ENCODE measurements at regions not wholly inside any gene's neighbourhood (a gene's known extent, or its start where the extent isn't known, plus 50 kb on each side); places are given as distances from the start of the nearest gene placed in this dataset.

DNA sequence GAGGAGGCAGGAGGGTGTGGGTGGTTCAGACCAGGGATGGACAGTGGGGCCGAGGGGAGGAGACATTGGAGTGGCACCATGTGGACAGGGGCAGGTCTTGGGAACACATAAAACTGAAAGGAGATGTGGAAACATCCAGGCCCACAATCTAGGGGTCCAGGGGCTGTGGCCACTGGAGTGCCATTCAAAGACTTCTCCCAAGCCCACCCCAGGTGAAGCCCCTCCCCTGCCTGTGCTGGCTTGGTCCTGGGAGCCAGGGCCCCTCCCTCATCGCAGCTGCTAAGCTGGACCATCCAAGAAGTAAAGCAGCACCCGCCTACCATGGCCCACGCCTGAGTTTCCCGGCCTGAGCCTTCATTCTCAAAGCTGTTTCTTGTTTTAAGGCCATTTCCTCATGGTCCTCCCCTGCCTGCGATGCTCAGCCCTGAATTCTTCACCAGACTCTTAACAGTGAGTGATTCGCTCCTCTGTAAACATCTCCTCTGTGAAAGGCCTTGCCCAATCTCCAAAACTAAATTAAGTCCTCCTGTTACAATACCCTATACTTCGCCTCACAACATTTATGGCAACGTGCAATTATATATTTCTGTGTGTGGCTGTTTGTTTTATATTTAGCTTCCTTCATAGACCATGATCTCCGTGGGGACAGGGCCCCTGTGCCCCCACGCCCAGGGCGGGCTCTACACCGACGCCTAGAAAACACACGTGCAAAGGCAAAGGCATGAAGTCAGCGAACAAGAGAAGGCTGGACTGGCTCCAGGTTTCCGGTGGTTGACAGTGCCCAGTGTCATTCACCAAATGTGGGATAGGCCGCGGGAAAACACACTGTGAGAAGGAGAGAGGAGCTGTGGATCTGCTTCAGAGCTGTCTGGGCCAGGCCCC lies 267.8 kb downstream of the ERMARD start:
- H3K4me2 ChIP-seq, result no peak overlapping the region
- Mint-ChIP-seq H3K9me3 (no peaks in the 10 kb centered on the region), H3K27ac (no peak overlapping the region), H3K36me3 (ENCODE audit: low read depth) (no peaks in the 10 kb centered on the region), H3K4me3 (no peak overlapping the region), H3K27me3 (ENCODE audit: insufficient read depth, low read depth, poor library complexity) (peaks cover 4% of the 10 kb centered on the region), H3K4me1 (no peaks in the 10 kb centered on the region; the same call in 2 of the 3 replicates)
- H3F3A ChIP-seq (replicated peaks; ENCODE audit: low read depth), result no peaks in the 10 kb centered on the region
- ATAC-seq (no peak), DNase-seq (ENCODE audit: low spot score) (no peak)
- no peaks in the 10 kb centered on the region for H3K79me2 ChIP-seq (replicated peaks; ENCODE audit: insufficient read depth)
- H3K4me1 ChIP-seq (ENCODE audit: insufficient read depth), result no peaks in the 10 kb centered on the region
- no peaks in the 10 kb centered on the region for H4K20me1 ChIP-seq (replicated peaks; ENCODE audit: insufficient read depth)
- no peaks in the 10 kb centered on the region for H3K36me3 ChIP-seq (ENCODE audit: insufficient read depth)
- 0 out of 2 replicates have a peak, but pooled peaks cover 3% of the 10 kb centered on the region for H3K27me3 ChIP-seq (ENCODE audit: insufficient read depth)
- no peak overlapping the region for H3K4me3 ChIP-seq
- TF ChIP-seq, protein P1, sequence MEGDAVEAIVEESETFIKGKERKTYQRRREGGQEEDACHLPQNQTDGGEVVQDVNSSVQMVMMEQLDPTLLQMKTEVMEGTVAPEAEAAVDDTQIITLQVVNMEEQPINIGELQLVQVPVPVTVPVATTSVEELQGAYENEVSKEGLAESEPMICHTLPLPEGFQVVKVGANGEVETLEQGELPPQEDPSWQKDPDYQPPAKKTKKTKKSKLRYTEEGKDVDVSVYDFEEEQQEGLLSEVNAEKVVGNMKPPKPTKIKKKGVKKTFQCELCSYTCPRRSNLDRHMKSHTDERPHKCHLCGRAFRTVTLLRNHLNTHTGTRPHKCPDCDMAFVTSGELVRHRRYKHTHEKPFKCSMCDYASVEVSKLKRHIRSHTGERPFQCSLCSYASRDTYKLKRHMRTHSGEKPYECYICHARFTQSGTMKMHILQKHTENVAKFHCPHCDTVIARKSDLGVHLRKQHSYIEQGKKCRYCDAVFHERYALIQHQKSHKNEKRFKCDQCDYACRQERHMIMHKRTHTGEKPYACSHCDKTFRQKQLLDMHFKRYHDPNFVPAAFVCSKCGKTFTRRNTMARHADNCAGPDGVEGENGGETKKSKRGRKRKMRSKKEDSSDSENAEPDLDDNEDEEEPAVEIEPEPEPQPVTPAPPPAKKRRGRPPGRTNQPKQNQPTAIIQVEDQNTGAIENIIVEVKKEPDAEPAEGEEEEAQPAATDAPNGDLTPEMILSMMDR (conservative IDR thresholded peaks at IDR 0.05; ENCODE audit: low read depth in 2 of 2), result no peak
- no peak for TF ChIP-seq POLR2AphosphoS5 (IDR thresholded peaks at IDR 0.05; ENCODE audit: low read depth)
- TF ChIP-seq, protein P2, sequence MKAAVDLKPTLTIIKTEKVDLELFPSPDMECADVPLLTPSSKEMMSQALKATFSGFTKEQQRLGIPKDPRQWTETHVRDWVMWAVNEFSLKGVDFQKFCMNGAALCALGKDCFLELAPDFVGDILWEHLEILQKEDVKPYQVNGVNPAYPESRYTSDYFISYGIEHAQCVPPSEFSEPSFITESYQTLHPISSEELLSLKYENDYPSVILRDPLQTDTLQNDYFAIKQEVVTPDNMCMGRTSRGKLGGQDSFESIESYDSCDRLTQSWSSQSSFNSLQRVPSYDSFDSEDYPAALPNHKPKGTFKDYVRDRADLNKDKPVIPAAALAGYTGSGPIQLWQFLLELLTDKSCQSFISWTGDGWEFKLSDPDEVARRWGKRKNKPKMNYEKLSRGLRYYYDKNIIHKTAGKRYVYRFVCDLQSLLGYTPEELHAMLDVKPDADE (IDR thresholded peaks at IDR 0.05), result no peak
- TF ChIP-seq EZH2phosphoT487 (IDR thresholded peaks at IDR 0.05; ENCODE audit: unreplicated experiment), result no peak
- TF ChIP-seq EZH2 (IDR thresholded peaks at IDR 0.05; ENCODE audit: low read depth, unreplicated experiment), result no peak
- TF ChIP-seq CREB1 (CRISPR knock-in tag; IDR thresholded peaks at IDR 0.05; ENCODE audit: low read depth), result no peak
- TF ChIP-seq, protein P3, sequence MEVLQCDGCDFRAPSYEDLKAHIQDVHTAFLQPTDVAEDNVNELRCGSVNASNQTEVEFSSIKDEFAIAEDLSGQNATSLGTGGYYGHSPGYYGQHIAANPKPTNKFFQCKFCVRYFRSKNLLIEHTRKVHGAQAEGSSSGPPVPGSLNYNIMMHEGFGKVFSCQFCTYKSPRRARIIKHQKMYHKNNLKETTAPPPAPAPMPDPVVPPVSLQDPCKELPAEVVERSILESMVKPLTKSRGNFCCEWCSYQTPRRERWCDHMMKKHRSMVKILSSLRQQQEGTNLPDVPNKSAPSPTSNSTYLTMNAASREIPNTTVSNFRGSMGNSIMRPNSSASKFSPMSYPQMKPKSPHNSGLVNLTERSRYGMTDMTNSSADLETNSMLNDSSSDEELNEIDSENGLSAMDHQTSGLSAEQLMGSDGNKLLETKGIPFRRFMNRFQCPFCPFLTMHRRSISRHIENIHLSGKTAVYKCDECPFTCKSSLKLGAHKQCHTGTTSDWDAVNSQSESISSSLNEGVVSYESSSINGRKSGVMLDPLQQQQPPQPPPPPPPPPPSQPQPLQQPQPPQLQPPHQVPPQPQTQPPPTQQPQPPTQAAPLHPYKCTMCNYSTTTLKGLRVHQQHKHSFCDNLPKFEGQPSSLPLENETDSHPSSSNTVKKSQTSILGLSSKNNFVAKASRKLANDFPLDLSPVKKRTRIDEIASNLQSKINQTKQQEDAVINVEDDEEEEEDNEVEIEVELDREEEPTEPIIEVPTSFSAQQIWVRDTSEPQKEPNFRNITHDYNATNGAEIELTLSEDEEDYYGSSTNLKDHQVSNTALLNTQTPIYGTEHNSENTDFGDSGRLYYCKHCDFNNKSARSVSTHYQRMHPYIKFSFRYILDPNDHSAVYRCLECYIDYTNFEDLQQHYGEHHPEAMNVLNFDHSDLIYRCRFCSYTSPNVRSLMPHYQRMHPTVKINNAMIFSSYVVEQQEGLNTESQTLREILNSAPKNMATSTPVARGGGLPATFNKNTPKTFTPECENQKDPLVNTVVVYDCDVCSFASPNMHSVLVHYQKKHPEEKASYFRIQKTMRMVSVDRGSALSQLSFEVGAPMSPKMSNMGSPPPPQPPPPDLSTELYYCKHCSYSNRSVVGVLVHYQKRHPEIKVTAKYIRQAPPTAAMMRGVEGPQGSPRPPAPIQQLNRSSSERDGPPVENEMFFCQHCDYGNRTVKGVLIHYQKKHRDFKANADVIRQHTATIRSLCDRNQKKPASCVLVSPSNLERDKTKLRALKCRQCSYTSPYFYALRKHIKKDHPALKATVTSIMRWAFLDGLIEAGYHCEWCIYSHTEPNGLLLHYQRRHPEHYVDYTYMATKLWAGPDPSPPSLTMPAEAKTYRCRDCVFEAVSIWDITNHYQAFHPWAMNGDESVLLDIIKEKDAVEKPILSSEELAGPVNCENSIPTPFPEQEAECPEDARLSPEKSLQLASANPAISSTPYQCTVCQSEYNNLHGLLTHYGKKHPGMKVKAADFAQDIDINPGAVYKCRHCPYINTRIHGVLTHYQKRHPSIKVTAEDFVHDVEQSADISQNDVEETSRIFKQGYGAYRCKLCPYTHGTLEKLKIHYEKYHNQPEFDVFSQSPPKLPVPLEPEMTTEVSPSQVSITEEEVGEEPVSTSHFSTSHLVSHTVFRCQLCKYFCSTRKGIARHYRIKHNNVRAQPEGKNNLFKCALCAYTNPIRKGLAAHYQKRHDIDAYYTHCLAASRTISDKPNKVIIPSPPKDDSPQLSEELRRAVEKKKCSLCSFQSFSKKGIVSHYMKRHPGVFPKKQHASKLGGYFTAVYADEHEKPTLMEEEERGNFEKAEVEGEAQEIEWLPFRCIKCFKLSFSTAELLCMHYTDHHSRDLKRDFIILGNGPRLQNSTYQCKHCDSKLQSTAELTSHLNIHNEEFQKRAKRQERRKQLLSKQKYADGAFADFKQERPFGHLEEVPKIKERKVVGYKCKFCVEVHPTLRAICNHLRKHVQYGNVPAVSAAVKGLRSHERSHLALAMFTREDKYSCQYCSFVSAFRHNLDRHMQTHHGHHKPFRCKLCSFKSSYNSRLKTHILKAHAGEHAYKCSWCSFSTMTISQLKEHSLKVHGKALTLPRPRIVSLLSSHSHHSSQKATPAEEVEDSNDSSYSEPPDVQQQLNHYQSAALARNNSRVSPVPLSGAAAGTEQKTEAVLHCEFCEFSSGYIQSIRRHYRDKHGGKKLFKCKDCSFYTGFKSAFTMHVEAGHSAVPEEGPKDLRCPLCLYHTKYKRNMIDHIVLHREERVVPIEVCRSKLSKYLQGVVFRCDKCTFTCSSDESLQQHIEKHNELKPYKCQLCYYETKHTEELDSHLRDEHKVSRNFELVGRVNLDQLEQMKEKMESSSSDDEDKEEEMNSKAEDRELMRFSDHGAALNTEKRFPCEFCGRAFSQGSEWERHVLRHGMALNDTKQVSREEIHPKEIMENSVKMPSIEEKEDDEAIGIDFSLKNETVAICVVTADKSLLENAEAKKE (CRISPR knock-in tag; IDR thresholded peaks at IDR 0.05), result no peak
- no peak for TF ChIP-seq JUNB (IDR thresholded peaks at IDR 0.05; ENCODE audit: unreplicated experiment)
- no peak for TF ChIP-seq ZNF114 (CRISPR knock-in tag; IDR thresholded peaks at IDR 0.05)
- TF ChIP-seq ZNF331 (CRISPR knock-in tag; IDR thresholded peaks at IDR 0.05; ENCODE audit: low read depth), result no peak
- no peak for TF ChIP-seq NANOG (IDR thresholded peaks at IDR 0.05; ENCODE audit: borderline replicate concordance)
- TF ChIP-seq, protein P4, sequence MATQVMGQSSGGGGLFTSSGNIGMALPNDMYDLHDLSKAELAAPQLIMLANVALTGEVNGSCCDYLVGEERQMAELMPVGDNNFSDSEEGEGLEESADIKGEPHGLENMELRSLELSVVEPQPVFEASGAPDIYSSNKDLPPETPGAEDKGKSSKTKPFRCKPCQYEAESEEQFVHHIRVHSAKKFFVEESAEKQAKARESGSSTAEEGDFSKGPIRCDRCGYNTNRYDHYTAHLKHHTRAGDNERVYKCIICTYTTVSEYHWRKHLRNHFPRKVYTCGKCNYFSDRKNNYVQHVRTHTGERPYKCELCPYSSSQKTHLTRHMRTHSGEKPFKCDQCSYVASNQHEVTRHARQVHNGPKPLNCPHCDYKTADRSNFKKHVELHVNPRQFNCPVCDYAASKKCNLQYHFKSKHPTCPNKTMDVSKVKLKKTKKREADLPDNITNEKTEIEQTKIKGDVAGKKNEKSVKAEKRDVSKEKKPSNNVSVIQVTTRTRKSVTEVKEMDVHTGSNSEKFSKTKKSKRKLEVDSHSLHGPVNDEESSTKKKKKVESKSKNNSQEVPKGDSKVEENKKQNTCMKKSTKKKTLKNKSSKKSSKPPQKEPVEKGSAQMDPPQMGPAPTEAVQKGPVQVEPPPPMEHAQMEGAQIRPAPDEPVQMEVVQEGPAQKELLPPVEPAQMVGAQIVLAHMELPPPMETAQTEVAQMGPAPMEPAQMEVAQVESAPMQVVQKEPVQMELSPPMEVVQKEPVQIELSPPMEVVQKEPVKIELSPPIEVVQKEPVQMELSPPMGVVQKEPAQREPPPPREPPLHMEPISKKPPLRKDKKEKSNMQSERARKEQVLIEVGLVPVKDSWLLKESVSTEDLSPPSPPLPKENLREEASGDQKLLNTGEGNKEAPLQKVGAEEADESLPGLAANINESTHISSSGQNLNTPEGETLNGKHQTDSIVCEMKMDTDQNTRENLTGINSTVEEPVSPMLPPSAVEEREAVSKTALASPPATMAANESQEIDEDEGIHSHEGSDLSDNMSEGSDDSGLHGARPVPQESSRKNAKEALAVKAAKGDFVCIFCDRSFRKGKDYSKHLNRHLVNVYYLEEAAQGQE (IDR thresholded peaks at IDR 0.05; ENCODE audit: unreplicated experiment), result no peak
- no peak for TF ChIP-seq STAT1 (IDR thresholded peaks at IDR 0.05; ENCODE audit: unreplicated experiment)
- no peak overlapping the region for H2AFZ ChIP-seq
- H3K27ac ChIP-seq (ENCODE audit: low read depth), result no peak overlapping the region
- peaks cover 11% of the 10 kb centered on the region; the same call in 1 of the 2 replicates for H3K9me2 ChIP-seq (ENCODE audit: insufficient read depth)

Data from GM23338 (cell line).